Posterior vena cava (tissue), 2 donors: ENCODE measurements at regions not wholly inside any gene's neighbourhood (a gene's known extent, or its start where the extent isn't known, plus 50 kb on each side); places are given as distances from the start of the nearest gene placed in this dataset.
"Not testable (repeated sequence)": the region's sequence is repeated elsewhere in the genome, so short reads cannot be mapped to it uniquely, and the experiment has no call there.

Experiments
- DNase-seq: peaks from one replicate; pipeline ENCODE4 v3.0.0-alpha.2; 2020; ENCODE audit warnings: low spot score
- intact Hi-C, 2 donors: fragments of 100-400 bp; cut with DNase I; formaldehyde crosslinking; loops; one replicate each; pipeline versions ENCODE4 v1.14.1 to v1.14.2; 2022 to 2023
- donor health status: DM: yes; HTN: yes; CAD: no.
- donor health status: DM: yes; HTN: yes; CAD: no.

DNA sequence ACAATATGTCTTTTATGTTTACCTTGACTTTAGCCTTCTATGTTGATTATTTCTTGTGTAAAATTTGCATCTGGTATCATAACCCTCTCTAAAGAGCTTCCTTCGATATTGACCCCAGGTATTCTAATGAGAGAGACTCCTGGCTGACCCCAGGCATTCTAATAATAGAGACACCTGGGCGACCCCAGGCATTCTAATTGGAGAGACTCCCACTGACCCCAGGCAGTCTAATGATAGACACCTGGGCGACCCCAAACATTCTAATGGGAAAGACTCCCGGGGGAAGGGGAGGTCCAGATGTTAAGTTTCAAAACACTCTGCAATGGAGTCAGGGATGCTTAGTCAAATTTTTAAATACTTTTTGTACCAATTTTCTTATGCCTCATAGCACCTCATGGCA, 726.4 kb downstream of the COL12A1 start:
- DNase-seq, result no peak
- intact Hi-C loops, result no loop called here

DNA sequence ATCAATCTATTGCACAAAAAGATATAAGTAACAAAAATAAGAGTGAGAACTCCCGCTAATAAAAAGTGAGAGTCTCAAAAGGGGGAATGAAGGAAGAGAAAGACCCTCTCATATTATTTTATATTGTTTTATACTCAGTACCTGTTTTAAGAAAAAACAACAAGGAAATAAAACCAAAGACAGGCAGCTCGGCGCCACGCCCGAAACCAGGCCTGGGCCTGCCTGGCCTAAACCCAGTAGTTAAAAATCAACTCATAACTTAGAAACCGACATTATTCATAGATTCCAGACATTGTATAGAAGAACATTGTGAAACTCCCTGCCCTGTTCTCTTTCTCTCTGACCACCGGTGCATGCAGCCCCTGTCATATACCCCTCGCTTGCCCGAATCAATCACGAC, 731.8 kb downstream of the COL12A1 start:
- intact Hi-C loops, DNase-seq: not testable (repeated sequence)

DNA sequence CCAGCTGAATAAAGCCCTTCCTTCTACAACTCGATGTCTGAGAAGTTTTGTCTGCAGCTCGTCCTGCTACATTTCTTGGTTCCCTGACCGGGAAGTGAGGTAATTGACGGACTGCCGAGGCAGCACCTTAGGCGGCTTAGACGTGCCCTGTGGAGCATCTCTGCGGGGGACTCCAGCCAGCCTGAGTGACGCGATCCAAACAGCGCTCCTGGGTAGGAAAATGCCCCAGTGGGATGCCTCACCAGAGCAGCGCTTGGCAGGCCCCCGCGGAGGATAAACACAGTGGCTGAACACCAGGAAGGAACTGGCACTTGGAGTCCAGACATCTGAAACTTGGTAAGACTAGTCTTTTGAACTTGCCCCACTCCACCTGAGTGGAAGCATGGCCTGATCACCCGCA, 737.3 kb downstream of the COL12A1 start:
- DNase-seq, intact Hi-C loops: not testable (repeated sequence)

DNA sequence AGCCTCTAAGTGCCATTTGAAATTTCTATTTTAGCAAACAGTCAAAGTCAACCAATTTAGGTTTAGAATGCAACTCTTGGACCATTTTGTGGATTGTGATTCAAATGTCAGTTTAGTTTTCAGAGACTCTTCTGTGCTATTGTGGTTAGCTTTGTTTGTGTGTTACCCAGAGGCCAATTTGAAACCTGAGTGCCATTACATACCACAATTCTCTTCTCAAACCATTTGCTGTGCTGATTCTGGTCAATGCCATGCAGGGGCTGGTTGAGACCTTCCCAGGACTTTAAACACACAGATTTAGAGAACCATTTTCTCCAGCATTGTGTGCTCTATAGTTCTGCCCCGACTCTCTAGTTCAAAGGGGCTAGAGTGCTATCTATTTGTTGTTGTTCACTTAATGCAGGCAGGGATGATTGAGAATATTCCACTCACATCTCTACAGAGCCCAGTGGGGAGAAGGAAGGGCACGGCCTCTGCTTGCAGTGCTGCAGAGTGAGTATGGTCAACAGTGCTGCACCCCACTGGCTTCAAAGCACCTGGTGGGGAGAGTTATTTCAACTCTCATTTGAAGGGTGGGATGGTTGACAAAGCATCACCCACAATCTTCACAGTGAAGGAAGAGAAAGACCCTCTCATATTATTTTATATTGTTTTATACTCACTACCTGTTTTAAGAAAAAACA, 738.2 kb downstream of the COL12A1 start:
- intact Hi-C loops, result no loop called here

DNA sequence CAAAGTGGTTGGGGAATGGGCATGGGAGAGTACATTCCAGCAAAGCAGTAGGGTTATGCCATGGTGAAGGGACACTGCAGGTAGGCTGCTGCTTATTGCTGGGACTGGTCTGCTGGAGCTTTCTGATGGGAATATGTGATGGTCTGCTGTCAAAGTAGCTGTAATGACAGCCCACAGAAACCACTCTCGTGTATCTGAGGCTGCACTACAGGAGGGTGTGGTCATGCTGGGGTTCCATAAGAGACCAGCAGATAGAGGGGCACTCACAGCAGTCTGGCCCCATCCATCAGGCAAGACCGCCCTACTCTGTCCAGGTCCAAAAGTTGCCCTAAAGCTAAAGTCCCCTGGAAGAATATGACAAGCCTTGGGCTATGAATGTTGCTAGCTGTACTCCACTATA, 739.3 kb downstream of the COL12A1 start:
- no peak for DNase-seq
- intact Hi-C loops, result no loop called here

More for the DNA sequence above, 738.2 kb downstream of the COL12A1 start:
- DNase-seq, result no peak

DNA sequence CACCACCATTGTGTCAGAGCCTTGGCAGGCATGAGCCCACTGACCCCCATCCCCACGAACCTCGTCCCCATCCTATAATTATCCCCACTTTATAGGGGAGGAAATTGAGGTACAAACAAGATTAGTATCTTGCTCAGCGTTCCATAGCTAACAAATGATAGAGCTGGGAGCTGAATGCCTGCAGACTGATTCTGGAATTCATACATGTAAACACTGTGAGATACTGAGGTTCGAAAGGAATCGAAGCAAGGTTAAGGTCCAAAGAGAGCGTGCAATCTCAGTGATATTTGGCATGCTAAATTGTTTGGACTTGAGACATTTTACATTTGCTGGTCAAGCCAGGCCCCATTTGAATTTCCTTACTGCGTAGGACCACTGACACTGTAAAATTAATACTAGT, 746.6 kb downstream of the COL12A1 start:
- intact Hi-C loops, result no loop called here
- DNase-seq, result no peak

DNA sequence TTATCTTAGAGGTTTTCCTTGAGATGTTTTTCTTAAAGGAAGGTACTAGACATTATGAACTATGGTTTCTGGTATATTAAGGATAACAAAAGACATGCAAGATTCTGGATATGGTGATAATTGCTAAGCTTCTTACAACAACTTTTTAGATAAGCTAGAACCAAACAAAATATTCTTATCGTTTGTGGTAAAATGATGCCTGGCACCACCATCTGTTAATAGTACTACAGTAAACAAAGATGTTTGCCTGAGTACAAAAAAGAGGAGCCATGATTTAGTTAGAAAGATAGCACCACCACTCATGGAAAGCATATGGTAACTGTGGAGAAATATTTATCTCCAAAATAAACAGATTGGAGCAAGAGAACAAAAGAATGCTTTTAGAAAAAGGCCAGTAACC, 747.3 kb downstream of the COL12A1 start:
- intact Hi-C loops, result no loop called here
- no peak for DNase-seq

DNA sequence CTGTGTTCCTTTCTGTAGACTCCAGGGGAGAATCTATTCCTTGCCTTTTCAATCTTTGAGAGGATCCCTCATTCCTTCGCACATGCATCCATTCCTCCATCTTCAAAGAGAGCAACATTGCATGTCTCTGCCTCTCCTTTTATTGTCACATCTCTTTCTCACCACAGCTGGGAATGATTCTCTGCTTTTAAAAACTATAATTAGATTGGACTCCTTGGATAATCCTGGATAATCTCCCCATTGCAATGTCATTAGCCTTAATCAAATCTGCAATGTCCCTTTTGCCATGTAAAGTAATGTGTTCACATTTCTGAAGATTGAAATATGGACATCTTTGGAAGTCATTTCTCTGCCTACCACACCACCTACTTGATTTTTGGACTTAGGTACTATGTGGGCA, 750.1 kb downstream of the COL12A1 start:
- intact Hi-C loops, result no loop called here

DNA sequence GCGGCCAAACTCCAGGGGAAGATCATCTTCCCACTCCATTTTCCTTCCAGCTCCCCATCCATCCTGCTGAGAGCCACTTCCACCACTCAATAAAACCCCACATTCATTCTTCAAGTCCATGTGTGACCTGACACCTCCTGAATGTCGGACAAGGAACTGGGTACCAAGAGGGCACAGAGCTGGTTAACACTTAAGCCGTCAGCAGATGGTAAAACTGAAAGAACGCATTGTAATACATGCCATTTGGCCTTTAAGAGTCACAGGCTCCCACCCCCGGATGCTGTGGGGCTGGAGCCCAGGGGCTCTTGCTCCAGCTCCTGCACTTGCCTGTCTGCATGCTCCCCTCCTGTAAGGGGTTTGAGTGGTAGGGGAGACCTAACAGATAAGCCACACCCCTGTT, 753.9 kb downstream of the COL12A1 start:
- intact Hi-C loops, result no loop called here
- DNase-seq, result no peak

More for the DNA sequence above, 750.1 kb downstream of the COL12A1 start:
- no peak for DNase-seq

DNA sequence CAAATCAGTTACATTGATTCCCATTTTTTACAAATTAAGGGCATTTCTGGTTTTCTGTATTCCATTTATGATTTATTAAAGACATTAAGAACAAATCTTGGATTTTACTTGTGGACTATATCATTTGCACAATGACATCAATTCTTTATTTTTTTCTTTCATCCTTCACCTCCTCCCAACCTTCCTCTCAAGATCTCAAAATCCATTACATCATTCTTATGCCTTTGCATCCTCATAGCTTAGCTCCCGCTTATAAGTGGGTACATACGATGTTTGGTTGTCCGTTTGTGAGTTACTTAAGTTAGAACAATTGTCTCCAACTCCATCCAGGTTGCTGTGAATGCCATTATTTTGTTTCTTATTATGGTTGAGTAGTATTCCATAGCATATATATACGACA, 752.8 kb downstream of the CD109 start:
- intact Hi-C loops, result no loop called here
- DNase-seq, result no peak

DNA sequence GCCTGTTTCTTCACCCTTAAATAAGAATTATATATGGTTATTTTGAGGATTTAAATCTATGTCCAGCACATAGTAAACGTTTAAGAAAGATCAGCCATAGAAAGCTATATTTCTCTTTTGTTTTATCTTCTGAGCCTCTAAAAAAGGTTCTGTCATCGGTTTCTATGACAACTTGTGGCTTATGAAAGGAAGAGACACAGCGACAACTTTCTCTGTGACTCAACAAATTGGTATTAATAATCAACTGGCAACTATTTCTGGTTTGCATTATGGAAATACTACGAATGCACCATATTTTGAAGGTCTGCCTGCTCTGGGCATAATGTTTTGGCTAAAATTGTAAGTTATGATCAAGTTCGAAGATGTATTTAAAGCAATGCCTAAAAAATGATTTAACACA, 751.0 kb downstream of the CD109 start:
- intact Hi-C loops, result no loop called here
- no peak for DNase-seq

DNA sequence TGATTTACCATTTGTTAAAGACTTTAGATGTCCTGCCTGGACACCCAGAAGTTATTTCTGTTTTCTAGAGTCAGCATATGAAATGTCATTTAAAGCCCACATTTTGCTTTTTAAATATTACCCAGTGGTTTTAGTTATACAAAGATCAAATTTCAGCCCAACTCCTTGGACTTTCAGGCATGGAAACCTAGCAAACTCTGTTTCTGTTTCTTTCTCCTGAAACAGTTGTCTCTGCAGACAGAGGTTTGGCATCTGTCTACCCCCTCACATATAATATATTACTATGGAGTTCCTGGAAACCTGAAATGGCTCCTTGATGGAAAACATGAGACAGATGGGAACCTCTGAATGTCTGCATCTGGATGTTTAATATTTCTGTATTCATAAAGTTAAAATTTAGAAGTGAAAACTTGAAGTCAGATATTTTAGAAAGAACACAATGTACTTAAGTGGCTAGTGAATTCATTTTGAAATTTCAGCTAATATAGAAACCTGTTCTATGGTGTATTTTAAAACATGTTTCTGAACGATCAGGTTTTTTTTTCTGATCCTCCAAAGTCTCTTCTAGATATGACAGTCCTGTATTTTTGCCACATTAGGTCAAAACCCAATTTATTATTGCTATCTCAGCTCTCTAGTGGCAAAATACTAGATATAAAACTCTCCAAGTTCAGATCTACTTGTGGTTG, 743.3 kb downstream of the CD109 start:
- intact Hi-C loops, result no loop called here
- no peak for DNase-seq

DNA sequence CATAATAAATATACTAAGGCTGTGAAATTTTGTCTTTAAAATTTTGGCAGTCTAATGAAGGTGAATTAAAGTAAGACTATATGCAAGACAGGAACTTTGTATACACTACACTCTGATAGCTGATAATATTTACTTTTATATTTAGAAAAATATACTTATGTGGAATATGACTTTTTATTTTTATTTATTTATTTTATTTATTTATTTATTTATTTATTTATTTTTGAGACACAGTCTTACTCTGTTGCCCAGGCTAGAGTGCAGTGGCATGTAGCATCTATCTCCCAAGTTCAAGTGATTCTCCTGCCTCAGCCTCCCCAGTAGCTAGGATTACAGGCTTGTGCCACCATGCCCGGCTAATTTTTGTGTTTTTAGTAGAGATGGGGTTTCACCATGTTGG, 742.4 kb downstream of the CD109 start:
- intact Hi-C loops, DNase-seq: not testable (repeated sequence)

DNA sequence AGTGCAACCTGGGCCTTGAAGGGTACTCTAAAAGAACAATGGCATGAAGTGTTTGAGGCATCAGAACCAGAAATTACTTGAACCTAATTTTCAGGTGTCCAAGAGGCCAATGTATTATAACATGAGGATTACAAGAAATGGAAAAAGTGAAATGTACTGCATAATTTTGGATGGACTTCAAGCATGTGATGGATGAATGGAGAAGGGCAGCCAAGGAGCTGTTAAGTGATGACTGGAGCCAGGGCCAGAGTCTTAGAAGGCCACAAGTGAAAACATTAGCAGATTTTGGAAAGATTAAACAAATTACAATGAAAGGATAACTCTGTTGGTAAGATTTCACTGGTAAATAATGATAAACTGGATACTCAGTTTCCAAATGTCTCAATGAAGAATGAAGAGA, 738.2 kb downstream of the CD109 start:
- DNase-seq, result no peak
- intact Hi-C loops, result no loop called here

DNA sequence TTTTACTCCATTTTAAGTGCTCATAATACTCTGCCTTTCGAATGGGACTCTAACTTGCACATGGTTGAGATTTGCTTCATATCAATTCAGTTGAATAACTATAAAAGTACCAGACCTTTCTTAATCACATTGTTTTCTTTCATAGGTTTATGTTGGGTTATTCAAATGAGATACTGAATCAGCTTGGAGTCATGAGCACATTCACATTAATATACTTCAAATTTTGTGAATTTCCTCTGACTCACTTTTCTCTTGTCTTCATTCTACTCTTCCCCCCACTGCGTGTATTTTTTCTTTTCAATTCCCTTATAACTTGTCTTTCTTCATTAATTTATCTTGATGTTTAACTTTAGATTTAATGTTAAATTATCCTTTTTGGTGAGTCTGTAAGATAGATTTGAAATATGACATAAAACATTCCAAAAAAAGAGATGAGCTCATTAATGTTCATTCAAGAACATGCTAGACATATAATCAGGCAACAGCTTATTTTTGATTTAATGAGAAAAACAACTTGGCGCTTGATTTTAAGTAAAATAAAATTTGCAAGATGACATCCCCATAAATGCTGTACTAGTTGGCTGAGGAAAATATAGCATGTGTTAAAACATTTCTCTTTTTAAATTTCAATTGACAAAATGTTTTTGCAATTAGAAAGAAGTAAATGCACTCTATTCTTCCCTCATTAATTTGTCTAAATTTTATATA, 736.0 kb downstream of the CD109 start:
- DNase-seq, result no peak
- intact Hi-C loops, result no loop called here

DNA sequence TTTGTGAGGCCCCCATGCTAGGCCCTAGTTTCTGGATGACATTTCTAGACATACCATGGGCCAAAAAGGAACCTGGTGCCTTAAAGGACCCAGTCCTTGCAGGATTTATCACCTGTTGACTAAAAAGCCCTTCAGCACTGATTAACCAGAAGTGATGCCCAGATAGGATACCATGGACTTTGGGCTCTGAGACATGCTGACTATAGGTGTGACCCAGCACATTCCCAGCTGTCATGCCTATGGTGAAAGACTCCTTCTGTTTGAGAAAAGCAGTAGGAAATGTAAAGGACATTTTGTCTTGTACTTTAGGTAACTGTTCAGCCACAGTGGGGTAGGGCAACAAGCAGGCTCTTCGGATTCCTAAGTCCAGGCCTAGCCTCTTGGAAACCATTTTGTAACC, 724.2 kb downstream of the CD109 start:
- intact Hi-C loops, result no loop called here
- DNase-seq, result no peak

DNA sequence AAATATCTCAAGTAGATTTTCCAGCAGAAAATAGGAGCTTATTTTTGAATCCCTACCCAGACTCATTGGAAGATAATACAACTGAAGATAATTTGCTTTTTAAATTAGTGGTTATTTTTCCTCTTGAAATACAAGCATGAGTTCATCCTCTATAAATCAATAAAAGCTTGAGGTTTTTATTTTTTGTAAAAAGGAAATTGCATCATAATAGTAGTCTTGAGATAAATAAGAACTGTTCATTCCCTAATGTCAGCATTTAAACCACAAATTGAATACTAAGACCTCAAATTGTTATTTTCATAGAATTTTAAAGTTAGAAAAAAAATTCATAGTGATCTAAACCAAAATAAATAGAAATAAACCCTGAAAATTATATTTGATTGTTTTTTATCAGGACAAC, 719.1 kb downstream of the CD109 start:
- intact Hi-C loops, result loop anchor here in 1 of 2 donors (10.0 kb wide), 1 partner anchor 790 kb away; the partner anchor contains the start of gene COL12A1
- no peak for DNase-seq

DNA sequence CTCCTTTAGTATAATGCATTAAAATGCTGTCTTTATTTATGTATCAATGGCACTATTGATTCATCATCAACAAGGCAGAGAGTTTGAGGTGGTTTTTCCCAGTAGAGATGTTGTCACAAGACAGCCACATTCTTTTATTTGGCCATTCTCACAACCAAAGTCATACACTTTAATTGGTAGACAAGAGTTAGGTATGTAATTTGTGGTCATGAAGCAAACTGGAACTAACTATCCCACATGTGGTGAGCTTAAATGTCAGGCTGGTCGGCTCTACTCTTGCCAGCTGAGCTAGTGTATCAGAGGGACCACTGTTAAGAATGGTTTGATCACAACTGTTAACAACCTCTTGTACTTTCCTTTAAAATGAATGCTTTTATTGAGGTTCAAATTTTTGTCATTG, 714.6 kb downstream of the CD109 start:
- intact Hi-C loops, result loop anchor here (5.0 to 10.0 kb wide), 2 partner anchors 792 to 794 kb away; partner anchors contain the start of gene COL12A1 (in 1 of the 2)
- DNase-seq, result no peak

DNA sequence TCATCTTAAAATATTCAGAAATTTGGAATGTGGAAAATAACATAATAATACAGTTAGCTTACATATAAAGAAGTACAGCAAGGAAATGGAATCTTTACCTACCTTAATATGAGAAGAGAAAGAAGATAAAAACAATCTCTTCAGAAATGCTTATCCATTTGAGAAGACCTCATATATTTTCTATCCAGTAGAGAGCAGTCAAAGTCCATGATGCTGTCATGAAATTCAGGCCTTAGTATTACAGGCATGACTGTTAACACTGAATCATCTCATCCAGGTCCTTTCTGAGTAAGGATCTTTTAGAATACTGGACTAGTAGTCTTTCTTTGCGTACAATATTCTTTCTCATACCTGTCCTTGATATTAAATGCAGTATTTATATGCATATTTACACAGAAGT, 713.4 kb downstream of the CD109 start:
- intact Hi-C loops, result no loop called here
- DNase-seq, result no peak

DNA sequence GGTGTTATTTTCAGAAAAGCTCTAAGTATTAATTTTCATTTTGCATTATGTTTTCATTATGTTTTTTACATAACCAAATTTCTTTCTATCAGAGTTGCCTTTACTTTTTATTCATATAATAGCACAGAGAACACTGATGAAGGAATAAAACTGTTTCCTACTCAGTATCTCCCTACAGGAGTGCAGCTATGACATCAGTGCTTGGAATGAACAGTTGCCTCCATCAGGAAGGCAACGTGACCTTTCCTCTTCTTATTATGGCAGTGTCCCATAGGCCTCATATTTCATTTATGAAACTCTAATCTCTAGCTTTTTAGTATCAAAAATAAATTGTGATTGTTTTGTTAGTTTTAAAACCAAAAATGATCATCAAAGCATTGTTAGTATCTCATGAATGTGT, 712.8 kb downstream of the CD109 start:
- intact Hi-C loops, result no loop called here
- DNase-seq, result no peak

DNA sequence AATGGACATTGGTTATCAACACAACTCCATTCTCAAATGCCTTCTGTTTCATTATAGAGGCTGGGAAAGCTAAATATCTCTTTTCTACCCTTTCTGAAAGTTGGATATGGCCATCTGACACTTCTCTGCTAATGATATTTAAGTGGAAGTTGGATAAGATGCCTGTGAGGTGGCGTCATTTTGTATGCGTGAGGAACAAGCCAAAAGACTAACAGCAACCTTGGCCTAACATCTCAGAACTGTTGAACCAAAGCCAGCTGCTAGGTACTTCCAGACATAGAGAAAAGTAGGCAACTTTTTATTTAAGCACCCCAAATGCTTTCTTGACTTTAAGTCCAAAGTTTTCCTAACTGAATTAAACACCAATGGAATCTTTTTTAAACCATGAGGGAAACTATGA, 708.4 kb downstream of the CD109 start:
- DNase-seq, result no peak
- intact Hi-C loops, result no loop called here
